Ovary (tissue), 7 donors: ENCODE measurements at regions not wholly inside any gene's neighbourhood (a gene's known extent, or its start where the extent isn't known, plus 50 kb on each side); places are given as distances from the start of the nearest gene placed in this dataset.

Experiments used
- DNase-seq, 5 donors: peaks; one replicate each; pipeline ENCODE4 v3.0.0-alpha.2; 2019 to 2020
- H3K27ac ChIP-seq, 2 donors: fragments of 200-600 bp; one replicate each; pipeline versions ENCODE4 v1.5.1 to v1.8.0; 2019 to 2022
- H3K27me3 ChIP-seq: fragments of 200-600 bp; one replicate; pipeline ENCODE4 v1.8.0; 2022
- H3K36me3 ChIP-seq: fragments of 200-600 bp; sonication (generic); one replicate; pipeline ENCODE4 v1.5.1; 2019
- H3K4me1 ChIP-seq: one replicate; pipeline ENCODE4 v1.8.1; 2013; ENCODE audit warnings: mild to moderate bottlenecking, moderate library complexity; ENCODE audit not compliant: insufficient read depth
- H3K4me3 ChIP-seq: fragments of 200-600 bp; sonication (generic); one replicate; pipeline ENCODE4 v1.5.1; 2017
- H3K9me3 ChIP-seq, 2 donors: fragments of 200-600 bp in 1 of 2; sonication (generic) in 1 of 2; one replicate each; pipeline versions ENCODE4 v1.5.1 to v1.8.1; 2013 to 2019; ENCODE audit warnings: mild to moderate bottlenecking in 1 of 2, moderate library complexity in 1 of 2
- CTCF ChIP-seq, 3 donors: fragments of 450-650 bp in 2 of 3; fragments of 200-600 bp in 1 of 3; IDR thresholded peaks; one replicate each; pipeline versions ENCODE4 v1.5.1 to v1.8.0; 2016 to 2022; ENCODE audit warnings: antibody characterized with exemption in 3 of 3, mild to moderate bottlenecking in 1 of 3
- EP300 ChIP-seq: sonication (generic); formaldehyde crosslinking; IDR thresholded peaks from one replicate; pipeline ENCODE4 v1.6.1; 2017; ENCODE audit warnings: antibody characterized with exemption
- POLR2A ChIP-seq: fragments of 450-650 bp; IDR thresholded peaks from one replicate; pipeline ENCODE4 v1.6.1; 2017; ENCODE audit warnings: antibody characterized with exemption, mild to moderate bottlenecking, moderate library complexity
- WGBS, 3 donors: extraction: QIAGEN DNeasy Blood & Tissue Kit in 1 of 3; methylation state at CpG; one replicate each; pipeline versions ENCODE4 v1.1.5 to v1.1.7; 2013 to 2017; 5-methylcytosine and 5-hydroxymethylcytosine counted together
- intact Hi-C, 4 donors: fragments of 100-400 bp; cut with DNase I; formaldehyde crosslinking; loops; one replicate each; pipeline versions ENCODE4 v1.11.0 to v1.15.1; 2022 to 2023
- donor health status: DM: no; HTN: no; CAD: no; lungs with moderate emphysema.
- donor health status: DM: no; HTN: no; CAD: no.
- donor health status: Bipolar disorder and iron deficiency.
- donor health status: DM: no; HTN: no; CAD: no.
- donor health status: DM: yes; HTN: yes; CAD: no.

- Histone ChIP-seq H3K4me3 (no peak overlapping the region), H3K27ac (no peak overlapping the region), H3K27me3 (no peaks in the 10 kb centered on the region), H3K9me3 (no peaks in the 10 kb centered on the region), H3K4me1 (no peaks in the 10 kb centered on the region), H3K36me3 (no peaks in the 10 kb centered on the region)
- DNase-seq, result no peak
- intact Hi-C loops, result no loop called here
- TF ChIP-seq POLR2A (no peak), CTCF (IDR thresholded peaks at IDR 0.05) (no peak), EP300 (no peak)
- WGBS, 3 donors, result 88 to 94% (median 90%) methylated on average over 6 of the region's 6 CpGs
Observed at GRCh38 chr13:109990296-109990695, 203.9 kb upstream of the IRS2 start.

- H3K4me3 ChIP-seq, result no peak overlapping the region
- 65 to 81% (median 73%) methylated on average over 3 of the region's 3 CpGs for WGBS, 3 donors
- TF ChIP-seq CTCF (IDR thresholded peaks at IDR 0.05), result no peak
- no peak for TF ChIP-seq POLR2A
- TF ChIP-seq EP300, result no peak
- intact Hi-C loops, result no loop called here
- DNase-seq, result no peak
- no peaks in the 10 kb centered on the region for H3K27me3 ChIP-seq
- no peaks in the 10 kb centered on the region for H3K36me3 ChIP-seq
- no peak overlapping the region for H3K27ac ChIP-seq
- H3K4me1 ChIP-seq, result no peaks in the 10 kb centered on the region
- H3K9me3 ChIP-seq, result no peaks in the 10 kb centered on the region
Observed at GRCh38 chr13:109989686-109990085, 203.3 kb upstream of the IRS2 start.

- DNase-seq, result no peak
- Histone ChIP-seq H3K9me3 (no peaks in the 10 kb centered on the region), H3K4me3 (no peak overlapping the region), H3K27me3 (no peaks in the 10 kb centered on the region), H3K27ac (no peak overlapping the region), H3K36me3 (no peaks in the 10 kb centered on the region), H3K4me1 (no peaks in the 10 kb centered on the region)
- intact Hi-C loops, result no loop called here
- WGBS, 3 donors, result 76 to 79% (median 76%) methylated on average over 4 of the region's 4 CpGs
- no peak for TF ChIP-seq CTCF (IDR thresholded peaks at IDR 0.05)
- no peak for TF ChIP-seq EP300
- no peak for TF ChIP-seq POLR2A
Observed at GRCh38 chr13:109989155-109989554, 202.8 kb upstream of the IRS2 start.

- no peak for DNase-seq
- 95 to 98% (median 98%) methylated on average over 1 of the region's 1 CpG for WGBS, 3 donors
- TF ChIP-seq CTCF (IDR thresholded peaks at IDR 0.05) (no peak), EP300 (no peak), POLR2A (no peak)
- Histone ChIP-seq H3K4me1 (no peaks in the 10 kb centered on the region), H3K9me3 (no peaks in the 10 kb centered on the region), H3K27ac (no peak overlapping the region), H3K4me3 (no peak overlapping the region), H3K36me3 (no peaks in the 10 kb centered on the region), H3K27me3 (no peaks in the 10 kb centered on the region)
- intact Hi-C loops, result no loop called here
Observed at GRCh38 chr13:109986851-109987250, 200.5 kb upstream of the IRS2 start.
